ENCODE measurements at regions not wholly inside any gene's neighbourhood (a gene's known extent, or its start where the extent isn't known, plus 50 kb on each side); places are given as distances from the start of the nearest gene placed in this dataset.

DNA sequence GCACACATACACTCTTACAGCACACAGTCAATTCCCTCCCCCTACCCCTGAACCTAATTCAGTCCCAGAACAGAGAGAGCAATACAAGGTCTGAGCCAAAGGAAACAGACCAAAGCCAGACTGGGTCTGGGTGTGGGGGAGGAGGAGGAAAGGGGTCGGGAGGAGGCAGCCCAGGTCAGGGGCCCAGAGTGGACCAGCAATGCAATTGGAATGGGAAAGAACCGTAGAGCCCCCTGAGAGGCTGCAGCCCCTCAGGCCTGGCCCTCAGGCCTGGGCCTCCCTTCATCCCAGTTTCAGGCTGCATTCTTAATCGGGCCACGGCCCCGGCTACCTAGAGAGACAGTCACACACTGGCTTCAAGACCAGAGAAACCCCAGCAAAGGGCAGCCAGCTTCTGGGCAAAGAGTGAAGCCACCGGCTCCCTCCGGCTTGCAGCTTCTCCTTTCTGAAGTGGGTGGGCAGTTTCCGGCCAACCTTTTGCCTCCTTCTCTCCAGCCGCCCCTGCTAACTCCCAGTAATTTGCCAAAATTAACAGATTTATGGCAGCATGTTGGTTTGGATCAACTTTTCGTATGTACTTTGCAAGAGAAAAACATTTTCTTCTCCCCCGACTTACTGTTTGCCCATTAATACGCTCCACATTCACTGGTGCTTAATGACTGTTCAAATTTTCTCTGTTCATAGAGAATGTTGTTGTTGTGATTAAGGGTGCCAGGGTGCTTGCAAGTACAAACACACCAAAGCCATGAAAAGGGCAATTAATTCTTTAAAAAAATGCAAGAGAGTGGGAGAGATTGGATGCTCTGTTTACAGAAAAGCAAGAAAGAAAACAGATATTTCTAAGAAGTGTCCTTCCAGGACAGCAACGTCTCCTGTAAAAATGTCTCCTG, 488.3 kb downstream of the MN1 start:
- peak overlapping the region in 1 of 2 donors; percentile 49 for H3K4me3 ChIP-seq (ENCODE audit: low read length in 2 of 2)
- H4K8ac ChIP-seq (ENCODE audit: low read depth, low read length): no peak overlapping the region
- no peak overlapping the region for H2AK5ac ChIP-seq (ENCODE audit: low read depth, low read length)
- H2BK15ac ChIP-seq (ENCODE audit: low read length): no peak overlapping the region
- peaks cover 31 to 45% of the 10 kb centered on the region in 2 donors for H3K4me1 ChIP-seq (ENCODE audit: control insufficient read depth in 2 of 2, insufficient read depth in 1 of 2, low read depth in 1 of 2, low read length in 2 of 2)
- no peaks in the 10 kb centered on the region for H3K27me3 ChIP-seq (ENCODE audit: control insufficient read depth in 3 of 3, insufficient read depth in 3 of 3, low read depth in 1 of 3, low read length in 3 of 3)
- peaks cover 0 to 3% of the 10 kb centered on the region in 2 donors for H3K9me3 ChIP-seq (replicated peaks in 1 of 2; ENCODE audit: control insufficient read depth in 2 of 2, insufficient read depth in 1 of 2, low read depth in 1 of 2, low read length in 2 of 2)
- H2BK12ac ChIP-seq (ENCODE audit: low read length): no peak overlapping the region
- peak overlapping the region; percentile 54 for H3K27ac ChIP-seq (replicated peaks; ENCODE audit: low read length)
- H3K79me1 ChIP-seq (ENCODE audit: low read depth, low read length): no peaks in the 10 kb centered on the region
- peak overlapping the region; percentile 31 for H3K9ac ChIP-seq (ENCODE audit: low read depth, low read length, poor library complexity)
- no peak overlapping the region for H3K23ac ChIP-seq (ENCODE audit: low read depth, low read length, poor library complexity)
- no peak overlapping the region for H2BK5ac ChIP-seq (ENCODE audit: low read length)
- no peak overlapping the region for H4K91ac ChIP-seq (ENCODE audit: low read depth, low read length, poor library complexity)
- peak overlapping the region; percentile 36 for H3K18ac ChIP-seq (ENCODE audit: low read length)
- H3K4ac ChIP-seq (ENCODE audit: low read length): no peak overlapping the region
- H2BK120ac ChIP-seq (ENCODE audit: low read depth, low read length): no peak overlapping the region
- WGBS, 2 donors (ENCODE audit: extremely low coverage in 2 of 2, insufficient read length in 2 of 2, insufficient replicate concordance in 1 of 2): no CpG with 5 or more reads among the region's 13 CpGs
- H2AFZ ChIP-seq (ENCODE audit: low read length): peak overlapping the region; percentile 65
- no peaks in the 10 kb centered on the region for H3K36me3 ChIP-seq (replicated peaks in 1 of 2; ENCODE audit: control insufficient read depth in 2 of 2, insufficient read depth in 2 of 2, low read length in 2 of 2)
- no peak overlapping the region for H3K14ac ChIP-seq (ENCODE audit: low read length)
- no peak for DNase-seq (ENCODE audit: low spot score)
- H3K4me2 ChIP-seq (ENCODE audit: insufficient read depth, low read length, poor library complexity, severe bottlenecking): no peak overlapping the region

DNA sequence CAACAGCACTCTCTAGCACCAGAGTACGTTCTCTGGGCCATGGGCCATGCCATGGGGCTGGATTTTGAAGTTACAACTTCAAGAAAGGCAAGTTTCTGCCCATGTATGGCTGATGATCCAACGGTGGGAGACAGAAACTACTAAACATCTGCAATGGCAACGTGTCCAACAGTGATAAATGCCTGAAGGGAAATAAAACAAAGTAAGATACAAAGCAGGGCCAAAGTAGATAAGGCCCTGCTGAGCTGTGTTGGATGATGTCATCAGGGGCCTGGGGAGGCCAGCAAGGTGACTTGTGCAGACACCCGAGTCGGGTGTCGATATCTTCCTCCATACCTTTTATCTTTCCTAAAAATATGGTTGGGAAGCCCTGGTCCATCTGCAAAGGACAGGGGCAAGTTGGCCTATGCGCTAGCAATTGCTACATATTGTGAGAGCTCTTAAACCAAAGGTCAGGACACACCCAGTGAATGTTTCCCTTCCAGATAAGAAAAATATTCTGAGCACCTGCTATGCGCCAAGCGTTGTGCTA, 487.2 kb downstream of the MN1 start:
- Histone ChIP-seq H2BK5ac (ENCODE audit: low read length) (no peak overlapping the region), H3K9ac (ENCODE audit: low read depth, low read length, poor library complexity) (no peak overlapping the region), H4K91ac (ENCODE audit: low read depth, low read length, poor library complexity) (no peak overlapping the region), H3K4me3 (ENCODE audit: low read length in 2 of 2) (no peak overlapping the region), H3K36me3 (replicated peaks in 1 of 2; ENCODE audit: control insufficient read depth in 2 of 2, insufficient read depth in 2 of 2, low read length in 2 of 2) (no peaks in the 10 kb centered on the region), H3K18ac (ENCODE audit: low read length) (no peak overlapping the region), H3K27me3 (ENCODE audit: control insufficient read depth in 3 of 3, insufficient read depth in 3 of 3, low read depth in 1 of 3, low read length in 3 of 3) (no peaks in the 10 kb centered on the region), H3K27ac (replicated peaks; ENCODE audit: low read length) (no peak overlapping the region), H3K23ac (ENCODE audit: low read depth, low read length, poor library complexity) (no peak overlapping the region), H4K8ac (ENCODE audit: low read depth, low read length) (peak overlapping the region; percentile 3), H2AK5ac (ENCODE audit: low read depth, low read length) (no peak overlapping the region), H2AFZ (ENCODE audit: low read length) (no peak overlapping the region), H3K14ac (ENCODE audit: low read length) (no peak overlapping the region), H2BK15ac (ENCODE audit: low read length) (no peak overlapping the region), H3K4me2 (ENCODE audit: insufficient read depth, low read length, poor library complexity, severe bottlenecking) (no peak overlapping the region), H2BK12ac (ENCODE audit: low read length) (no peak overlapping the region), H2BK120ac (ENCODE audit: low read depth, low read length) (no peak overlapping the region), H3K9me3 (replicated peaks in 1 of 2; ENCODE audit: control insufficient read depth in 2 of 2, insufficient read depth in 1 of 2, low read depth in 1 of 2, low read length in 2 of 2) (peaks cover 3% of the 10 kb centered on the region in 2 donors), H3K79me1 (ENCODE audit: low read depth, low read length) (no peaks in the 10 kb centered on the region), H3K4me1 (ENCODE audit: control insufficient read depth in 2 of 2, insufficient read depth in 1 of 2, low read depth in 1 of 2, low read length in 2 of 2) (peaks cover 33 to 53% of the 10 kb centered on the region in 2 donors), H3K4ac (ENCODE audit: low read length) (no peak overlapping the region)
- no CpG with 5 or more reads among the region's 9 CpGs for WGBS, 2 donors (ENCODE audit: extremely low coverage in 2 of 2, insufficient read length in 2 of 2, insufficient replicate concordance in 1 of 2)
- no peak for DNase-seq (ENCODE audit: low spot score)

DNA sequence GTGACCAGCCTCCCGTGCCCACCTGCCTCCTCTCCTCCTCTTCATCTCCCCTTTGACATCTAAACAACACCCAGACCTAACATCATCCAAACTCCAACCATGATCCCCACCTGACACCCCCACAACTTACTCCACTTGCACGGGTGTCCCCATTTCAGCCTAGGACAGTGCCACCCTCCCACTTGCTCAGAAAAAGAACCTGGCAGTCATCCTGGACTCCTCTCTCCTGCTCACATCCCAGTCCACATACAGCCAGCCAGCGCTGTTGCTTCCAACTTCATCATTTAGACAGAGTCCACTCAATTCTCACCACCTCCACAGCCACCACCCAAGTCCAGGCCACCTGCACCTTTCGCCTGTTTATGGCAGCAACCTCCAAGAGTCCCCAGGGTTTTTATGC, 485.7 kb downstream of the MN1 start:
- Histone ChIP-seq H2BK120ac (ENCODE audit: low read depth, low read length) (no peak overlapping the region), H2BK5ac (ENCODE audit: low read length) (no peak overlapping the region), H3K4ac (ENCODE audit: low read length) (no peak overlapping the region), H3K27ac (replicated peaks; ENCODE audit: low read length) (no peak overlapping the region), H3K79me1 (ENCODE audit: low read depth, low read length) (no peaks in the 10 kb centered on the region), H3K4me1 (ENCODE audit: control insufficient read depth in 2 of 2, insufficient read depth in 1 of 2, low read depth in 1 of 2, low read length in 2 of 2) (peaks cover 28 to 47% of the 10 kb centered on the region in 2 donors), H3K27me3 (ENCODE audit: control insufficient read depth in 3 of 3, insufficient read depth in 3 of 3, low read depth in 1 of 3, low read length in 3 of 3) (no peaks in the 10 kb centered on the region), H3K4me3 (ENCODE audit: low read length in 2 of 2) (no peak overlapping the region), H3K14ac (ENCODE audit: low read length) (no peak overlapping the region), H3K36me3 (replicated peaks in 1 of 2; ENCODE audit: control insufficient read depth in 2 of 2, insufficient read depth in 2 of 2, low read length in 2 of 2) (no peaks in the 10 kb centered on the region), H3K9ac (ENCODE audit: low read depth, low read length, poor library complexity) (no peak overlapping the region), H3K4me2 (ENCODE audit: insufficient read depth, low read length, poor library complexity, severe bottlenecking) (no peak overlapping the region), H4K8ac (ENCODE audit: low read depth, low read length) (no peak overlapping the region), H4K91ac (ENCODE audit: low read depth, low read length, poor library complexity) (no peak overlapping the region), H3K18ac (ENCODE audit: low read length) (peak overlapping the region; percentile 60), H2BK12ac (ENCODE audit: low read length) (no peak overlapping the region), H3K9me3 (replicated peaks in 1 of 2; ENCODE audit: control insufficient read depth in 2 of 2, insufficient read depth in 1 of 2, low read depth in 1 of 2, low read length in 2 of 2) (peaks cover 3 to 15% of the 10 kb centered on the region in 2 donors), H3K23ac (ENCODE audit: low read depth, low read length, poor library complexity) (no peak overlapping the region), H2BK15ac (ENCODE audit: low read length) (no peak overlapping the region), H2AK5ac (ENCODE audit: low read depth, low read length) (peak overlapping the region; percentile 15), H2AFZ (ENCODE audit: low read length) (no peak overlapping the region)
- DNase-seq (ENCODE audit: low spot score): no peak
- no CpG with 5 or more reads among the region's 4 CpGs for WGBS, 2 donors (ENCODE audit: extremely low coverage in 2 of 2, insufficient read length in 2 of 2, insufficient replicate concordance in 1 of 2)

DNA sequence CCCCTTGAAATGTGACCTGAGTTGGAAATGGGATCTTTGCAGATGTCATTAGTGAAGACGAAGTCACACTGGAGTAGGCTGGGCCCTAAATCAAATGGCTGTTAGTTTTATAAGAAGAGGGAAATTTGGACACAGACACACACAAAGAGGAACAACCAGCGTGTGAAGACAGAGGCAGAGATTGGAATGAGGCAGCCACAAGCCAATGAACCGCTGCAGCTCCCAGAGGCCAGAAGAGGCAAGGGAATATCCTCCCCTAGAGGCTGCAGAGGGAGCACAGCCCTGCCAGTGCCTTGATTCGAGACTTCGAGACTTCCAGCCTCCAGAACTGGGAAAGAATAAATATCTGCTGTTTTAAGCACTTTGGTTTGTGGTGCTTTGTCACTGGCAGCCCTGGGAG, 484.5 kb downstream of the MN1 start:
- no peak overlapping the region for H2AK5ac ChIP-seq (ENCODE audit: low read depth, low read length)
- H2AFZ ChIP-seq (ENCODE audit: low read length): no peak overlapping the region
- peaks cover 3 to 23% of the 10 kb centered on the region in 2 donors for H3K9me3 ChIP-seq (replicated peaks in 1 of 2; ENCODE audit: control insufficient read depth in 2 of 2, insufficient read depth in 1 of 2, low read depth in 1 of 2, low read length in 2 of 2)
- no peak overlapping the region for H3K18ac ChIP-seq (ENCODE audit: low read length)
- H3K4me2 ChIP-seq (ENCODE audit: insufficient read depth, low read length, poor library complexity, severe bottlenecking): no peak overlapping the region
- H2BK120ac ChIP-seq (ENCODE audit: low read depth, low read length): no peak overlapping the region
- no peak overlapping the region for H3K4ac ChIP-seq (ENCODE audit: low read length)
- WGBS, 2 donors (ENCODE audit: extremely low coverage in 2 of 2, insufficient read length in 2 of 2, insufficient replicate concordance in 1 of 2): no CpG with 5 or more reads among the region's 5 CpGs
- H3K27ac ChIP-seq (replicated peaks; ENCODE audit: low read length): no peak overlapping the region
- no peaks in the 10 kb centered on the region for H3K79me1 ChIP-seq (ENCODE audit: low read depth, low read length)
- no peaks in the 10 kb centered on the region for H3K27me3 ChIP-seq (ENCODE audit: control insufficient read depth in 3 of 3, insufficient read depth in 3 of 3, low read depth in 1 of 3, low read length in 3 of 3)
- no peak overlapping the region for H3K9ac ChIP-seq (ENCODE audit: low read depth, low read length, poor library complexity)
- no peak overlapping the region for H2BK5ac ChIP-seq (ENCODE audit: low read length)
- no peak overlapping the region for H4K91ac ChIP-seq (ENCODE audit: low read depth, low read length, poor library complexity)
- DNase-seq (ENCODE audit: low spot score): no peak
- no peak overlapping the region for H4K8ac ChIP-seq (ENCODE audit: low read depth, low read length)
- H3K4me1 ChIP-seq (ENCODE audit: control insufficient read depth in 2 of 2, insufficient read depth in 1 of 2, low read depth in 1 of 2, low read length in 2 of 2): peaks cover 16 to 36% of the 10 kb centered on the region in 2 donors
- no peak overlapping the region for H3K14ac ChIP-seq (ENCODE audit: low read length)
- H2BK12ac ChIP-seq (ENCODE audit: low read length): no peak overlapping the region
- H2BK15ac ChIP-seq (ENCODE audit: low read length): no peak overlapping the region
- no peaks in the 10 kb centered on the region for H3K36me3 ChIP-seq (replicated peaks in 1 of 2; ENCODE audit: control insufficient read depth in 2 of 2, insufficient read depth in 2 of 2, low read length in 2 of 2)
- H3K4me3 ChIP-seq (ENCODE audit: low read length in 2 of 2): no peak overlapping the region
- H3K23ac ChIP-seq (ENCODE audit: low read depth, low read length, poor library complexity): no peak overlapping the region

Measured in neuronal stem cell (in vitro differentiated cells).